ENCODE measurements at regions not wholly inside any gene's neighbourhood (a gene's known extent, or its start where the extent isn't known, plus 50 kb on each side); places are given as distances from the start of the nearest gene placed in this dataset.

DNA sequence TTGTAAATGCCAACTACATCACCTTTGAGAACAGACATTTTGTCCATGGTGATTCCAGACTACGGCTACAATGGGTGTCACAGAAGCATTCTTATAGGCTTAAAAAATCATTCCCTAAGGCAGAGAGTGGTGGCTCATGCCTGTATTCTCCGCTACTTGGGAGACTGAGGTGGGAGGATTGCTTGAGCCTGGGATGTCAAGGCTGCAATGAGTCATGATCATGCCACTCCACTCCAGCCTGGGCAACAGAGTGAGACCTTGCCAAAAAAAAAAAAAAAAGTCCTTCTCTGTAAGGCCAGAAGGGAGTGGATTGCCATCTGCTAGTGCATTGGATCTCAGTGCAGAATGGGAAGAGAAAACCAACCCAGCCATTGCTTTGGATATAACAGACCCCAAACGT, 522.5 kb downstream of the VRK1 start:
- no peak overlapping the region for H3K4me3 ChIP-seq (ENCODE audit: low read depth, low read length)
- no peak for DNase-seq (ENCODE audit: low read depth)
- TF ChIP-seq, protein P1, sequence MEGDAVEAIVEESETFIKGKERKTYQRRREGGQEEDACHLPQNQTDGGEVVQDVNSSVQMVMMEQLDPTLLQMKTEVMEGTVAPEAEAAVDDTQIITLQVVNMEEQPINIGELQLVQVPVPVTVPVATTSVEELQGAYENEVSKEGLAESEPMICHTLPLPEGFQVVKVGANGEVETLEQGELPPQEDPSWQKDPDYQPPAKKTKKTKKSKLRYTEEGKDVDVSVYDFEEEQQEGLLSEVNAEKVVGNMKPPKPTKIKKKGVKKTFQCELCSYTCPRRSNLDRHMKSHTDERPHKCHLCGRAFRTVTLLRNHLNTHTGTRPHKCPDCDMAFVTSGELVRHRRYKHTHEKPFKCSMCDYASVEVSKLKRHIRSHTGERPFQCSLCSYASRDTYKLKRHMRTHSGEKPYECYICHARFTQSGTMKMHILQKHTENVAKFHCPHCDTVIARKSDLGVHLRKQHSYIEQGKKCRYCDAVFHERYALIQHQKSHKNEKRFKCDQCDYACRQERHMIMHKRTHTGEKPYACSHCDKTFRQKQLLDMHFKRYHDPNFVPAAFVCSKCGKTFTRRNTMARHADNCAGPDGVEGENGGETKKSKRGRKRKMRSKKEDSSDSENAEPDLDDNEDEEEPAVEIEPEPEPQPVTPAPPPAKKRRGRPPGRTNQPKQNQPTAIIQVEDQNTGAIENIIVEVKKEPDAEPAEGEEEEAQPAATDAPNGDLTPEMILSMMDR (IDR thresholded peaks at IDR 0.05; ENCODE audit: control insufficient read depth, extremely low read depth, insufficient read depth): no peak

DNA sequence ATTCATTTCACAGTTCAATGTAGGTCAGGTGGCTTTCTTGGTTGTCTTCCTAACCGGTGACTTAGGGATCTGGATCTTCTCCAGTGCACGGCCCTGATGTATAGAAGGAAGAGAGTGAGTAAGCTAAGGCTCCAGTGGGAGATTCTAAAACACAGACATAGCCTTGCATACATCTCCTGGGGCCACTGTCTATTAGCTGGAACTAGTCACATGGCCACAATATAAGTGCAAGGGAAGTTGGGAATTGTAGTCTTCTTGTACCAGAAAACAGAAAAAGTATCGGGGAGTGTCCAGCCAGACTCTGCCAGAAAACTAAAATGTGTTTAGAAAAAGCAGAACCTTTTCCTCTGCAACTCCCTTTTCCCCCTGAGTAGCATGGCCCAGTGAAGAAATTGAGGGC, 531.6 kb downstream of the VRK1 start:
- H3K4me3 ChIP-seq (ENCODE audit: low read depth, low read length): no peak overlapping the region
- no peak for DNase-seq (ENCODE audit: low read depth)
- TF ChIP-seq, protein P1 (IDR thresholded peaks at IDR 0.05; ENCODE audit: control insufficient read depth, extremely low read depth, insufficient read depth): no peak

DNA sequence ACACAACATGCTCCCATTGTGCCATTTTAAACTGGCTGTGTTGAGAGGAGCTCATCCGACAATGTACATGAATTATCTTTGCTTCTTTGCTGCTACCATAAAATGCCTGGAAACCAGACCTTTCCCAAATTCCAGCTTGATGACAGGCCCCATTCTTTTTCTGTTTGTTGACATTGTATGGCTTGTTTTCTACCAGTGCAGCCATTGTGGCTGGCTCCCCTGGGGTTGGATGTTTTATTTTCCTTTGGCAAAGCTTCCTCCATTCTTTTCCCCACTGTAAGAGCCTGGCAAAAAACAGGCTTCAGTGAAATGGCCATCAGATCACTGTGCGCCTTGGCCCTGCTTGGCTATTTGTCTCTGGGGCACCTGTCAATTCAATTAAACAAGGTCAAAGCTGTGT, 532.5 kb downstream of the VRK1 start:
- TF ChIP-seq, protein P1 (IDR thresholded peaks at IDR 0.05; ENCODE audit: control insufficient read depth, extremely low read depth, insufficient read depth): no peak
- H3K4me3 ChIP-seq (ENCODE audit: low read depth, low read length): no peak overlapping the region
- DNase-seq (ENCODE audit: low read depth): no peak

DNA sequence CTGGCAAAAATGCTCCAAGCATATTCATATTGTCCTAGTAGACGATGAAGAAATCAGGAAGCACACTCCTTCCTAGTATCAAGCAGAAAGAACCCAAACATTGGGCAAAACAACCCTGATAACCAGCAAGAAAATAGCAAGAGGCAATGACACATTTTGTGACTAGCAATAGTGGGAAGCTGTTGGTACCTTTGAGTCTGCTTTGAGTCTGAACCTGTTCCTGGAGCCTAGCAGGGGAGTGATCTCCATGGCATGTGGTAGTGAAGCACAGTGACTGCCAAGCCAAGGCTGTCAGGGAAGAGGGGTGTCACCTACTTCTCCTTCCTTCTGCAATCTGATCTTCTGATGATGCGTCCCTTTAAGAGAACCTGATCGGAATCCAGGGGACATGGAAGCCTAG, 533.9 kb downstream of the VRK1 start:
- TF ChIP-seq, protein P1 (IDR thresholded peaks at IDR 0.05; ENCODE audit: control insufficient read depth, extremely low read depth, insufficient read depth): no peak
- no peak overlapping the region for H3K4me3 ChIP-seq (ENCODE audit: low read depth, low read length)
- DNase-seq (ENCODE audit: low read depth): no peak

DNA sequence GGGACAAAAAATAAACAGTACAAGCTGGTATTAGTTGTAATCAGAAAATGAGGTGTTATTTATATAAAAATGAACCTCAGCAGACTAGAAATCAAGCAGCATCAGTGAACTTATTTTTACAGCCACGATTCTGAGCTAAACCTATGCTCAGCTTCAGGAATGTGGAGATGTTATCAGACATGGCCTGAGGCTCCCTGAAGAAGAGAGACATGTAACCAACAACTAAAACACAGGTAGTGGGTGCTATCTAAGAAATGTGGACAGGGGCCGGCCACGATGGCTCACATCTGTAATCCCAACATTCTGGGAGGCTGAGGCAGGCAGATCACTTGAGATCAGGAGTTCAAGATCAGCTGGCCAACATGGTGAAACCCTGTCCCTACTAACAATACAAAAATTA, 534.3 kb downstream of the VRK1 start:
- TF ChIP-seq, protein P1 (IDR thresholded peaks at IDR 0.05; ENCODE audit: control insufficient read depth, extremely low read depth, insufficient read depth): no peak
- no peak overlapping the region for H3K4me3 ChIP-seq (ENCODE audit: low read depth, low read length)

DNA sequence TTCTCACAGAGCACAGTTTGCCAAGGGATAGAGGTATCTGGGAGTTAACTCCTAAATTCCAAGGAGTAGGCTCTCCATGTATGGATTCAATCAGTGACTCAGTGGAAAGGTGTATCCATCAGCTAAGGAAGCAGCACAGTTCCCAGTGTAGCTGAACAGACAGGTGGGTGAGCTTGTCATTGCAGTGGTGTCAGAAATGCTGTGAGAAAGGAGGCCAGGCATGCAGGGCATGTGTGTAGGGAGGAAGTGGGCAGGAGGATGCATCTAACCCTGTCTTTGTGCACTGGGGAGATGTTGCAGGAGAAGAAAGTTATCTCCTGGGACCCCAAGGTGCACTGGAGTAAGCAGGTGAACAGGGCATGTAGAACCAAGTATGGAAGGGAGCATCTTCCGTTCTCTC, 539.0 kb downstream of the VRK1 start:
- H3K4me3 ChIP-seq (ENCODE audit: low read depth, low read length): no peak overlapping the region
- DNase-seq (ENCODE audit: low read depth): no peak
- TF ChIP-seq, protein P1 (IDR thresholded peaks at IDR 0.05; ENCODE audit: control insufficient read depth, extremely low read depth, insufficient read depth): no peak

More for the DNA sequence above, 534.3 kb downstream of the VRK1 start:
- DNase-seq (ENCODE audit: low read depth): no peak

DNA sequence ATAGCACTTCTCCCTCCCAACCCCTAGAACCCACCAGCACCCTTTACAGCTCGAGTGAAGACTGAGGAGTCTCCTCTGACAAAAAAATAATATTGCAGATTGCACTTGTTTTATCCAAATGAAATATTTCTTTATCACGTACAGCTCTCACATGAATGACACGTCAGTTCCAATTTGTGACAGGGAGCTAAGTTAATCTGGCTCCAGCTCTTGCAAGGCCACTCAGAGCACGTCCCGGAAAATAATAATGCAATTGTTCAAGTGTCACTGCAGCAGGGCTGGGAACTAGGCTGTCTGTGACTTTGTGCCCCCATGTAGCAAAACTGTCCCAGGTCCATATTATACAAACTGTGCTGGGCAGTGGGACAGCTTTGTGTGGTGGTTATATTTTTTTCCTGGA, 539.6 kb downstream of the VRK1 start:
- no peak overlapping the region for H3K4me3 ChIP-seq (ENCODE audit: low read depth, low read length)
- TF ChIP-seq, protein P1 (IDR thresholded peaks at IDR 0.05; ENCODE audit: control insufficient read depth, extremely low read depth, insufficient read depth): no peak
- no peak for DNase-seq (ENCODE audit: low read depth)

All from LNCaP clone FGC (cell line).